T-cell (primary cell): ENCODE measurements at regions not wholly inside any gene's neighbourhood (a gene's known extent, or its start where the extent isn't known, plus 50 kb on each side); places are given as distances from the start of the nearest gene placed in this dataset.

Source experiments
- ATAC-seq, 4 experiments: fragments of 200-7000 bp in 3 of 4; fragments of 150-1000 bp in 1 of 4; cut with Tn5 transposase; replicated peaks in 1 of 4; 1 replicate in 3 of 4; 2 replicates in 1 of 4; pipeline ENCODE4 v1.10.0; 2021; ENCODE audit warnings: moderate library complexity in 3 of 4, mild to moderate bottlenecking in 2 of 4, moderate number of reproducible peaks in 1 of 4
- CTCF ChIA-PET, 2 donors: fragments of 300-600 bp; sonication (Branson Sonifier 250); formaldehyde crosslinking; loops; one replicate each; lab custom pipeline; 2022; ENCODE audit warnings: antibody characterized with exemption in 2 of 2; lab: Charles Lee
- POLR2A ChIA-PET, 2 donors: fragments of 300-600 bp; sonication (Branson Sonifier 250); formaldehyde crosslinking; loops; one replicate each; lab custom pipeline; 2022; ENCODE audit warnings: antibody characterized with exemption in 2 of 2; lab: Charles Lee
- DNase-seq, 35 experiments: peaks; one replicate each; pipeline versions ENCODE4 v3.0.0 to v3.0.0-alpha.2; 2013 to 2023
- H3K27ac ChIP-seq: one replicate; pipeline ENCODE4 v1.5.1; 2013; ENCODE audit warnings: low read length
- H3K27me3 ChIP-seq, 2 experiments: replicated peaks in 1 of 2; 1 replicate in 1 of 2; 2 replicates in 1 of 2; pipeline versions ENCODE4 v1.6.1 to v1.7.0; 2013; ENCODE audit warnings: low read length in 1 of 2, mixed read lengths in 1 of 2; ENCODE audit not compliant: control insufficient read depth in 2 of 2, insufficient read depth in 2 of 2; ENCODE audit errors: extremely low read depth in 1 of 2
- H3K36me3 ChIP-seq, 2 donors: 1 replicate in 1 of 2; 2 replicates in 1 of 2; pipeline versions ENCODE4 v1.6.1 to v1.7.0; 2013; ENCODE audit warnings: low read length in 1 of 2; ENCODE audit not compliant: control insufficient read depth in 2 of 2, insufficient read depth in 1 of 2; ENCODE audit errors: extremely low read depth in 1 of 2
- H3K4me1 ChIP-seq, 2 experiments: 1 replicate in 1 of 2; 2 replicates in 1 of 2; pipeline versions ENCODE4 v1.6.1 to v1.7.0; 2013; ENCODE audit warnings: low read length in 2 of 2, mixed read lengths in 1 of 2; ENCODE audit not compliant: insufficient read depth in 2 of 2, control insufficient read depth in 1 of 2; ENCODE audit errors: extremely low read depth in 1 of 2
- H3K4me3 ChIP-seq, 2 donors: 1 replicate in 1 of 2; 2 replicates in 1 of 2; pipeline versions ENCODE4 v1.5.1 to v1.7.0; 2013; ENCODE audit warnings: mild to moderate bottlenecking in 2 of 2, low read length in 1 of 2, moderate library complexity in 1 of 2; ENCODE audit not compliant: control insufficient read depth in 1 of 2; ENCODE audit errors: extremely low read depth in 1 of 2
- H3K9me3 ChIP-seq: 2 replicates; pipeline ENCODE4 v1.7.0; 2013
- H3K27ac Mint-ChIP-seq, 2 donors: one replicate each; pipeline ENCODE4 v1.8.0; 2020 to 2021; ENCODE audit warnings: mild to moderate bottlenecking in 2 of 2, mixed read lengths in 2 of 2
- H3K27me3 Mint-ChIP-seq, 2 donors: one replicate each; pipeline ENCODE4 v1.8.0; 2021 to 2022; ENCODE audit warnings: mixed read lengths in 2 of 2
- H3K36me3 Mint-ChIP-seq: one replicate; pipeline ENCODE4 v1.8.0; 2021; ENCODE audit warnings: mixed read lengths
- H3K4me1 Mint-ChIP-seq, 3 donors: one replicate each; pipeline ENCODE4 v1.8.0; 2020 to 2022; ENCODE audit warnings: mixed read lengths in 3 of 3, mild to moderate bottlenecking in 1 of 3
- H3K4me3 Mint-ChIP-seq, 3 donors: one replicate each; pipeline ENCODE4 v1.8.0; 2020 to 2022; ENCODE audit warnings: mild to moderate bottlenecking in 3 of 3, mixed read lengths in 3 of 3, moderate library complexity in 3 of 3
- H3K9me3 Mint-ChIP-seq, 3 donors: one replicate each; pipeline ENCODE4 v1.8.0; 2020 to 2022; ENCODE audit warnings: mixed read lengths in 3 of 3
- WGBS: methylation state at CpG from one replicate; pipeline ENCODE4 v1.1.5; 2013; ENCODE audit warnings: missing lambda C conversion rate; ENCODE audit not compliant: insufficient coverage; 5-methylcytosine and 5-hydroxymethylcytosine counted together

DNA sequence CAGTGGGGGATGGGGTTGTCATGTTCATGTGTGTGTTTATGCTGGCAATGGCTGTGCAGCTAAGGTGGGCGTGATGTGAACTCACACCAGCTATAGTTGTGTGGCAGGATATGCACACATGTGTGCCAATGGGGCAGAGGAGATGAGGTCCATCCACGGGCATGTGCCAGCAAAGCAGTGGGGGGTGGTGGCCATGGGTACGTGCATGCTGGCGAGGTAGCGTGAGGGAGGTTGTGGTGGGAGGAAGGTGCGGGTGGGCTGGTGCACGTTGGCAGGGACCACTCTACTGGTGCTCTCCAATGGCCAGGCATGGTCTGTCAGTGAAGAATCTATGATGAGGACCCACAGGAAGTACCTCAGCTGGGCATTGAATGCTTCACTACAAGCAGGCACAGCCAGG, 567.5 kb upstream of the SORCS1 start:
- H3K36me3 ChIP-seq: no peaks in the 10 kb centered on the region
- no peak overlapping the region for H3K27ac ChIP-seq
- H3K4me1 ChIP-seq: no peaks in the 10 kb centered on the region
- no peaks in the 10 kb centered on the region for H3K4me1 Mint-ChIP-seq
- H3K9me3 Mint-ChIP-seq: peaks cover 19 to 50% (median 33%) of the 10 kb centered on the region in 3 donors
- DNase-seq (no peak), ATAC-seq (no peak)
- H3K36me3 Mint-ChIP-seq: no peaks in the 10 kb centered on the region
- H3K4me3 ChIP-seq: no peak overlapping the region
- H3K27me3 ChIP-seq: no peaks in the 10 kb centered on the region
- CTCF ChIA-PET: no interaction called here
- no peaks in the 10 kb centered on the region for H3K27me3 Mint-ChIP-seq
- POLR2A ChIA-PET: no interaction called here
- H3K9me3 ChIP-seq: no peaks in the 10 kb centered on the region
- H3K27ac Mint-ChIP-seq: no peak overlapping the region
- no peak overlapping the region for H3K4me3 Mint-ChIP-seq
- 79% methylated on average over 7 of the region's 7 CpGs for WGBS

DNA sequence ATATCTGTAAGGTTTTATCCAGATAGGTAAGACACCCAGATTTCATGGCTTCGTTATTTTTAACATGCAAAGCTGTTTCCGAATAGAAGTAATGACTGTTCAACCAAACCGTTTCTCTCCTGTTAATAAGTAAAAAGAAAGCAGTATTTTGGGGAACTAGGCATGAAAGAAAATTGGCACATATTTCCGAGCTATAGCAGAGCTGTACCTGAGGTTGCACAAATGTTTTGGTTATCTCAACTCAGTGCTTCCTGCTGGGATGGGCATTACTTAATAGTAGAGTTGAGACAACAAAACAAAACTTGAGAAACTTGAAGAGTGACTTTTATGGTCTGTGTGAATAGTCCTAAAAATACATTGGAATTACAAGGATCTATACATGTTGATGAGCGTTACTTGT, 564.3 kb upstream of the SORCS1 start:
- CTCF ChIA-PET: no interaction called here
- POLR2A ChIA-PET: no interaction called here
- Histone ChIP-seq H3K9me3 (no peaks in the 10 kb centered on the region), H3K4me3 (no peak overlapping the region), H3K4me1 (no peaks in the 10 kb centered on the region), H3K27ac (no peak overlapping the region), H3K36me3 (no peaks in the 10 kb centered on the region), H3K27me3 (no peaks in the 10 kb centered on the region)
- H3K27me3 Mint-ChIP-seq: no peaks in the 10 kb centered on the region
- ATAC-seq: no peak
- H3K9me3 Mint-ChIP-seq: peaks cover 8 to 39% (median 24%) of the 10 kb centered on the region in 3 donors
- no peak overlapping the region for H3K27ac Mint-ChIP-seq
- DNase-seq: no peak
- WGBS: 23% methylated on average over 2 of the region's 5 CpGs
- no peak overlapping the region for H3K4me3 Mint-ChIP-seq
- no peaks in the 10 kb centered on the region for H3K36me3 Mint-ChIP-seq
- H3K4me1 Mint-ChIP-seq: no peaks in the 10 kb centered on the region

DNA sequence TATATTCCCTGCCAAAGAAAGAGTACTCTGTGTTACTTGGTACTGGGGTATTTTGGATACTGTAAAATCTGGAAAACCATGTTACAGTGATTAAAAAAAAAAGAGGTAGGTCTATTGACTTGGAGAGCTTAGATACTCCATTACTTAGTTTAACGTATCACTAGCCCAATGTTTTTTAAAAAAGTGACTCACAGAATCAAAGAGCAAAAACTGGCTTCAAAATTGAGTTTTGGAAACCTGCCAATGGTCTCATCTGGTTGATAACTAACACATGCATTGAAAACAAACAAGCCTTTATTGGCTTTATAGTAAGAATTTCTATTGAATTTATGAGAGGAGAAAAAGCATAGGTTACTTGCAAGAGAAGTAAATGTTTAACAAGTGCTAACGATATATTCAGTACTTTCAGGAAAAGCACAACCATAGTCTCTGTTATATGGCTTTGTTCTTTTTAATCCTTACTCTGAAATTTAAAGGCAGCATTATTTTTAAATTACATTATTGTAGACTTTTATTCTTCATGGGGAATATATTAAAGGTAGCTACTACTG, 563.3 kb upstream of the SORCS1 start:
- ATAC-seq: no peak
- H3K4me1 Mint-ChIP-seq: no peaks in the 10 kb centered on the region
- H3K36me3 Mint-ChIP-seq: no peaks in the 10 kb centered on the region
- Histone ChIP-seq H3K9me3 (no peaks in the 10 kb centered on the region), H3K36me3 (no peaks in the 10 kb centered on the region), H3K27ac (no peak overlapping the region), H3K27me3 (no peaks in the 10 kb centered on the region), H3K4me3 (no peak overlapping the region), H3K4me1 (no peaks in the 10 kb centered on the region)
- ChIA-PET POLR2A (no interaction called here), CTCF (no interaction called here)
- no CpG with 5 or more reads among the region's 2 CpGs for WGBS
- no peak overlapping the region for H3K4me3 Mint-ChIP-seq
- no peak for DNase-seq
- H3K27me3 Mint-ChIP-seq: no peaks in the 10 kb centered on the region
- H3K9me3 Mint-ChIP-seq: peaks cover 4 to 32% (median 21%) of the 10 kb centered on the region in 3 donors
- no peak overlapping the region for H3K27ac Mint-ChIP-seq

DNA sequence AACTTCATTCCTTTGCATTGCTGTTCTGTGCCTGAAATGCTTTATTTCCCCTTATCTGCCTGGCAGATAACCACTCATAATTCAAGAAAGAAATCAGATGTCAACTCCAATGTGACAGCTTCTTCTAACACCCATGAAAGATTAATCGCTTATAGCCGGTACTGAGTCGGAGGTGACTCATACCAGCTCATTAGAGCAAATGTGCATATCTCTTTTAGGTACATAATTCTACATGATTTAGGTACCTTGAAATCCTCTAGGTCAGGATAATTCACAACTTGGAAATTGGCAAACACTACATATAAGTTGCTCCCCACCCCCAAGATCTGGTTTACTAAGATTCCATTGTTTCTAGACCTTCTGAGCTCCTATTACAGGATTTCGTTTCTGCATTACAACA, 554.4 kb upstream of the SORCS1 start:
- Histone ChIP-seq H3K27me3 (no peaks in the 10 kb centered on the region), H3K4me3 (no peak overlapping the region), H3K9me3 (no peaks in the 10 kb centered on the region), H3K27ac (no peak overlapping the region), H3K36me3 (no peaks in the 10 kb centered on the region), H3K4me1 (no peaks in the 10 kb centered on the region)
- DNase-seq: no peak
- Mint-ChIP-seq H3K4me3 (no peak overlapping the region), H3K9me3 (peaks cover 25 to 40% (median 26%) of the 10 kb centered on the region in 3 donors), H3K36me3 (no peaks in the 10 kb centered on the region), H3K4me1 (no peaks in the 10 kb centered on the region), H3K27ac (no peak overlapping the region), H3K27me3 (no peaks in the 10 kb centered on the region)
- WGBS: 100% methylated on average over 1 of the region's 4 CpGs
- no peak for ATAC-seq
- CTCF ChIA-PET: no interaction called here
- POLR2A ChIA-PET: interaction anchor here in 1 of 2 donors (0.5 kb wide), 1 partner anchor 17 kb away, joined by 3 read pairs; no protein-coding TSS in a partner anchor

DNA sequence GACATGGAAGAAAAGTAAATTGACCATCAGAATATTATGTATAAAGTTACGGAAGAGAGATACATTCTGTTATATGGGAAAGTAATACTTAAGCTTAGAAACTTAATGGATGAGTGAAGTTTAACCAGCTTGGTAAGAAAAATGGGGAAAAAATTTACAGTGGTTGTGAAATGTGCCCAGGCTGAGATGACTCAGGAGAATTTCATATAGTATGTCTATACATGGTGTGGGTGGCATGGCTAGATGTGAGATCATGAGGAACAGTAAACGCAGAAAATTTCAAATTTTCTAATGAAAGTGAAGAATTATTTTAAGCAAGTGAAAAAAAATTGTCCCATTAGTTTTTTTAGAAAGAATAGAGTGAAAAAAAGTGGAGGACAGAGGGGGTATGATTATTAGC, 552.5 kb upstream of the SORCS1 start:
- ATAC-seq (no peak), DNase-seq (no peak)
- no peak overlapping the region for H3K4me3 ChIP-seq
- H3K27ac Mint-ChIP-seq: no peak overlapping the region
- no peaks in the 10 kb centered on the region for H3K27me3 Mint-ChIP-seq
- no peaks in the 10 kb centered on the region for H3K36me3 Mint-ChIP-seq
- 81% methylated on average over 2 of the region's 2 CpGs for WGBS
- H3K9me3 ChIP-seq: no peaks in the 10 kb centered on the region
- H3K9me3 Mint-ChIP-seq: peaks cover 26 to 34% (median 26%) of the 10 kb centered on the region in 3 donors
- no peaks in the 10 kb centered on the region for H3K27me3 ChIP-seq
- ChIA-PET POLR2A (no interaction called here), CTCF (no interaction called here)
- no peaks in the 10 kb centered on the region for H3K4me1 Mint-ChIP-seq
- no peak overlapping the region for H3K4me3 Mint-ChIP-seq
- no peaks in the 10 kb centered on the region for H3K4me1 ChIP-seq
- H3K27ac ChIP-seq: no peak overlapping the region
- no peaks in the 10 kb centered on the region for H3K36me3 ChIP-seq

DNA sequence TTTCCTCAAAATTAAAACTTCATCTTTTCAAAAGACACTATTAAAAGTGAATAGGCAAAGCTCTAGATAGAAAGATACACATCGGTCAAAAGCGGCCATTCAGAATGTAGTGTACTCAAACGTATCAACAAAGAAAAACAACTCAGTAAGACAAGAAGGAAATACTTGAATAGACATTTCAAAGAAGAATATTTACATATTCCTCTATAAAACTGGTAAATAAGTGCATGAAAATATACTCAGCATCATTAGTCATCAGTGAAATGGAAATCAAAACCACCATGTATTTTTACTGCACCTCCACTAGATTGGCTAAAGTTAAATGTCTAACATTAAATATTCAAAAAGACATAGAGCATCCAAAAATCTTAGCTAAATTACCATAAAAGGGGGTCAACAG, 551.1 kb upstream of the SORCS1 start:
- no peak overlapping the region for H3K27ac ChIP-seq
- no peak overlapping the region for H3K4me3 Mint-ChIP-seq
- no peaks in the 10 kb centered on the region for H3K4me1 Mint-ChIP-seq
- no peaks in the 10 kb centered on the region for H3K9me3 ChIP-seq
- no peaks in the 10 kb centered on the region for H3K36me3 ChIP-seq
- DNase-seq (no peak), ATAC-seq (no peak)
- H3K27ac Mint-ChIP-seq: no peak overlapping the region
- WGBS: no CpG with 5 or more reads among the region's 3 CpGs
- H3K9me3 Mint-ChIP-seq: peaks cover 27 to 32% (median 29%) of the 10 kb centered on the region in 3 donors
- CTCF ChIA-PET: no interaction called here
- H3K4me3 ChIP-seq: no peak overlapping the region
- no peaks in the 10 kb centered on the region for H3K36me3 Mint-ChIP-seq
- POLR2A ChIA-PET: no interaction called here
- H3K27me3 ChIP-seq: no peaks in the 10 kb centered on the region
- H3K4me1 ChIP-seq: no peaks in the 10 kb centered on the region
- H3K27me3 Mint-ChIP-seq: no peaks in the 10 kb centered on the region

DNA sequence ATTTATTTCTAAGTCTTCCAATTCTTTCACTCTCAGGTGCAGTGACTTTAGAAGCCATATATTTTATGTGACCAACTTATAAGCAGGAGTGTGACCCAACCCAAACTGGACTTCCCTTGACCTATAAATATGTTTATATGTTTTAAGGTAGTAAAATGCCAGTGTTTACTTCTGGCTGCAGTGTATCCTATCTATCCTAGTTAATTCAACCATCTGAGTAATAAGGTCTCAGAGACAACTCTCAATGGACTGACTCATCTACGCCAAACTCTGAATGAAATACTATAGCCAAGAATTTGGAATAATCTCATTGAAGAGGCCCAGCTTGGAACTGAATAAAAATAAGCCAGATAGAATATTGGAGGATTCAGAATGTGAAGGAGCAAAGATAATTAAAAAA, 544.5 kb upstream of the SORCS1 start:
- POLR2A ChIA-PET: no interaction called here
- no peak for ATAC-seq
- Mint-ChIP-seq H3K27ac (no peak overlapping the region), H3K4me1 (no peaks in the 10 kb centered on the region), H3K9me3 (peaks cover 4 to 16% (median 10%) of the 10 kb centered on the region in 3 donors), H3K27me3 (no peaks in the 10 kb centered on the region), H3K4me3 (no peak overlapping the region), H3K36me3 (no peaks in the 10 kb centered on the region)
- H3K36me3 ChIP-seq: no peaks in the 10 kb centered on the region
- H3K9me3 ChIP-seq: no peaks in the 10 kb centered on the region
- DNase-seq: no peak
- no peak overlapping the region for H3K4me3 ChIP-seq
- H3K4me1 ChIP-seq: no peaks in the 10 kb centered on the region
- H3K27me3 ChIP-seq: no peaks in the 10 kb centered on the region
- WGBS: no CpG with 5 or more reads among the region's 1 CpG
- CTCF ChIA-PET: no interaction called here
- H3K27ac ChIP-seq: no peak overlapping the region
